HepG2 (cell line): ENCODE measurements at regions not wholly inside any gene's neighbourhood (a gene's known extent, or its start where the extent isn't known, plus 50 kb on each side); places are given as distances from the start of the nearest gene placed in this dataset.

Source experiments
- CCAR2 ChIP-seq: fragments of 200-400 bp; formaldehyde crosslinking; optimal IDR thresholded peaks from 2 replicates; pipeline ENCODE3; 2018; ENCODE audit warnings: low read depth, mild to moderate bottlenecking, low read length, moderate library complexity
- FOXO1 ChIP-seq: sonication (generic); formaldehyde crosslinking; IDR thresholded peaks from 2 replicates; pipeline ENCODE4 v1.4.0; 2020; ENCODE audit warnings: missing genetic modification reagents
- SOX13 ChIP-seq, 3 experiments: fragments of 450-650 bp in 1 of 3; sonication (generic) in 1 of 3; formaldehyde crosslinking in 1 of 3; IDR thresholded peaks in 2 of 3; conservative IDR thresholded peaks in 1 of 3; 2 replicates each; pipeline versions ENCODE4 v1.5.0 to v1.6.1; 2016 to 2020; ENCODE audit warnings: antibody characterized with exemption in 1 of 3, mild to moderate bottlenecking in 1 of 3, missing compliant biosample characterization in 1 of 3, missing genetic modification reagents in 1 of 3, moderate library complexity in 1 of 3
- SRSF9 ChIP-seq: fragments of 200-400 bp; formaldehyde crosslinking; IDR thresholded peaks from 2 replicates; pipeline ENCODE4 v1.6.1; 2018; ENCODE audit warnings: borderline replicate concordance, mild to moderate bottlenecking, low read depth, low read length; ENCODE audit not compliant: insufficient read depth, poor library complexity, severe bottlenecking
- ZBTB38 ChIP-seq: sonication (generic); formaldehyde crosslinking; IDR thresholded peaks from 2 replicates; pipeline ENCODE4 v1.5.1; 2020; ENCODE audit warnings: mild to moderate bottlenecking, missing genetic modification reagents
- ZNF281 ChIP-seq: sonication (generic); formaldehyde crosslinking; IDR thresholded peaks from 2 replicates; pipeline ENCODE4 v1.4.0; 2020; ENCODE audit warnings: missing genetic modification reagents, borderline replicate concordance
- ZNF562 ChIP-seq: sonication (generic); formaldehyde crosslinking; IDR thresholded peaks from 2 replicates; pipeline ENCODE4 v1.8.0; 2022; ENCODE audit warnings: missing genetic modification reagents, borderline replicate concordance
- ZSCAN9 ChIP-seq: IDR thresholded peaks from 2 replicates; pipeline ENCODE4 v1.6.1; 2016; ENCODE audit warnings: borderline replicate concordance
- TF ChIP-seq, protein P1 (sequence below): sonication (generic); formaldehyde crosslinking; IDR thresholded peaks from 2 replicates; pipeline ENCODE4 v1.9.0; 2021; ENCODE audit warnings: missing genetic modification reagents, mild to moderate bottlenecking, borderline replicate concordance

GRCh38 chr3:20680990-20681628 lies 495.1 kb upstream of the SGO1 start (continued):
- TF ChIP-seq ZNF281 (CRISPR knock-in tag) (no peak), ZNF562 (CRISPR knock-in tag) (no peak), ZBTB38 (CRISPR knock-in tag) (no peak), CCAR2 (no peak), ZSCAN9 (no peak), SRSF9 (no peak), FOXO1 (CRISPR knock-in tag) (no peak), SOX13 (IDR thresholded peaks at IDR 0.05) (no peak), SOX13 (CRISPR knock-in tag; conservative IDR thresholded peaks at IDR 0.05 in 1 of 2, IDR thresholded peaks at IDR 0.05 in 1 of 2) (no peak)
- TF ChIP-seq, protein P1, sequence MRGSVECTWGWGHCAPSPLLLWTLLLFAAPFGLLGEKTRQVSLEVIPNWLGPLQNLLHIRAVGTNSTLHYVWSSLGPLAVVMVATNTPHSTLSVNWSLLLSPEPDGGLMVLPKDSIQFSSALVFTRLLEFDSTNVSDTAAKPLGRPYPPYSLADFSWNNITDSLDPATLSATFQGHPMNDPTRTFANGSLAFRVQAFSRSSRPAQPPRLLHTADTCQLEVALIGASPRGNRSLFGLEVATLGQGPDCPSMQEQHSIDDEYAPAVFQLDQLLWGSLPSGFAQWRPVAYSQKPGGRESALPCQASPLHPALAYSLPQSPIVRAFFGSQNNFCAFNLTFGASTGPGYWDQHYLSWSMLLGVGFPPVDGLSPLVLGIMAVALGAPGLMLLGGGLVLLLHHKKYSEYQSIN (CRISPR knock-in tag): no peak
